Gastrocnemius medialis (tissue), 4 donors: ENCODE measurements at regions not wholly inside any gene's neighbourhood (a gene's known extent, or its start where the extent isn't known, plus 50 kb on each side); places are given as distances from the start of the nearest gene placed in this dataset.

ENCODE experiments used
- ATAC-seq, 2 donors: fragments of 150-250 bp; one replicate each; pipeline ENCODE4 v1.9.1; 2016
- DNase-seq, 2 donors: peaks; one replicate each; pipeline ENCODE4 v3.0.0-alpha.2; 2019
- H3K27ac ChIP-seq, 4 donors: fragments of 200-600 bp; sonication (generic); 1 replicate in 1 of 4; 2 replicates in 3 of 4; pipeline ENCODE4 v1.5.1; 2016 to 2018; ENCODE audit warnings: mild to moderate bottlenecking in 2 of 4, moderate library complexity in 1 of 4
- H3K27me3 ChIP-seq, 3 donors: fragments of 200-600 bp; sonication (generic) in 2 of 3; 1 replicate in 1 of 3; 2 replicates in 2 of 3; pipeline versions ENCODE4 v1.5.1 to v1.6.0; 2016 to 2019; ENCODE audit warnings: mild to moderate bottlenecking in 1 of 3, moderate library complexity in 1 of 3
- H3K36me3 ChIP-seq, 2 donors: fragments of 200-600 bp; sonication (generic) in 1 of 2; one replicate each; pipeline ENCODE4 v1.5.1; 2017 to 2018
- H3K4me1 ChIP-seq, 2 donors: fragments of 200-600 bp; sonication (generic) in 1 of 2; one replicate each; pipeline ENCODE4 v1.5.1; 2016 to 2017; ENCODE audit warnings: mild to moderate bottlenecking in 2 of 2
- H3K4me3 ChIP-seq, 4 donors: fragments of 200-600 bp; sonication (generic) in 3 of 4; 1 replicate in 1 of 4; 2 replicates in 3 of 4; pipeline ENCODE4 v1.5.1; 2016 to 2019; ENCODE audit warnings: mild to moderate bottlenecking in 2 of 4
- H3K9me3 ChIP-seq, 3 donors: fragments of 200-600 bp; sonication (generic) in 2 of 3; 1 replicate in 1 of 3; 2 replicates in 2 of 3; pipeline ENCODE4 v1.5.1; 2016 to 2019
- POLR2A ChIP-seq, 2 donors: fragments of 450-650 bp; IDR thresholded peaks; one replicate each; pipeline ENCODE4 v1.6.1; 2017; ENCODE audit warnings: antibody characterized with exemption in 2 of 2, mild to moderate bottlenecking in 2 of 2, moderate library complexity in 2 of 2
- in situ Hi-C, 4 donors: fragments of 200-750 bp; cut with MboI; loops; one replicate each; pipeline versions ENCODE4 v1.15.0 to v1.8.0; 2017; ENCODE audit warnings: low sequenced_read_pairs in 4 of 4
- intact Hi-C: fragments of 100-400 bp; cut with DNase I; formaldehyde crosslinking; loops from one replicate; pipeline ENCODE4 v1.15.1; 2023; ENCODE audit warnings: low total_unique reads
- TF ChIP-seq, protein P1 (sequence below), 5 experiments: fragments of 450-650 bp in 3 of 5; fragments of 200-600 bp in 2 of 5; sonication (generic) in 2 of 5; IDR thresholded peaks in 4 of 5; conservative IDR thresholded peaks in 1 of 5; 1 replicate in 4 of 5; 2 replicates in 1 of 5; pipeline ENCODE4 v1.5.1; 2016 to 2019; ENCODE audit warnings: antibody characterized with exemption in 5 of 5, mild to moderate bottlenecking in 3 of 5, moderate library complexity in 3 of 5

DNA sequence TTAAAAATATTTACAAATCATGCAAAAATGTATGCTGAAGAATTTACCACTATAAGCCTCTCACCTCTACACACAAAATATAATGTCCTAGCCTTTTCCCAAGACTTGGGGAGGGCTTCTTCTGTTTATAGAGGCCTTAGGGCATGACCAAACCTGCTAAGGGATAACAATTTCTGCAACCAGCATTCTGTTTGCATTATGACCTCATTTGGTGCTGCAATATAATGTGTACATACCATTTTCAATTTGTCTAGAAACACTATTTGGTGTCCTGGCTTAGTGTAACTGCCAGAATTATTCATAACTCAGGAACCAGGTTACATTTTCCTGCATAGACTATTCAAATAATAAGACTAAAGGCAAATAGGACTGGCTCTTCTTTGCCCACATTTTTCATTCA, 446.6 kb upstream of the SORCS1 start:
- Histone ChIP-seq H3K27ac (no peak overlapping the region), H3K36me3 (no peaks in the 10 kb centered on the region), H3K4me1 (no peaks in the 10 kb centered on the region), H3K27me3 (no peaks in the 10 kb centered on the region), H3K4me3 (no peak overlapping the region), H3K9me3 (no peaks in the 10 kb centered on the region)
- ATAC-seq (no peak), DNase-seq (no peak)
- in situ Hi-C loops: no loop called here
- intact Hi-C loops: no loop called here
- TF ChIP-seq POLR2A (IDR thresholded peaks at IDR 0.05): no peak
- TF ChIP-seq, protein P1, sequence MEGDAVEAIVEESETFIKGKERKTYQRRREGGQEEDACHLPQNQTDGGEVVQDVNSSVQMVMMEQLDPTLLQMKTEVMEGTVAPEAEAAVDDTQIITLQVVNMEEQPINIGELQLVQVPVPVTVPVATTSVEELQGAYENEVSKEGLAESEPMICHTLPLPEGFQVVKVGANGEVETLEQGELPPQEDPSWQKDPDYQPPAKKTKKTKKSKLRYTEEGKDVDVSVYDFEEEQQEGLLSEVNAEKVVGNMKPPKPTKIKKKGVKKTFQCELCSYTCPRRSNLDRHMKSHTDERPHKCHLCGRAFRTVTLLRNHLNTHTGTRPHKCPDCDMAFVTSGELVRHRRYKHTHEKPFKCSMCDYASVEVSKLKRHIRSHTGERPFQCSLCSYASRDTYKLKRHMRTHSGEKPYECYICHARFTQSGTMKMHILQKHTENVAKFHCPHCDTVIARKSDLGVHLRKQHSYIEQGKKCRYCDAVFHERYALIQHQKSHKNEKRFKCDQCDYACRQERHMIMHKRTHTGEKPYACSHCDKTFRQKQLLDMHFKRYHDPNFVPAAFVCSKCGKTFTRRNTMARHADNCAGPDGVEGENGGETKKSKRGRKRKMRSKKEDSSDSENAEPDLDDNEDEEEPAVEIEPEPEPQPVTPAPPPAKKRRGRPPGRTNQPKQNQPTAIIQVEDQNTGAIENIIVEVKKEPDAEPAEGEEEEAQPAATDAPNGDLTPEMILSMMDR (IDR thresholded peaks at IDR 0.05 in 4 of 5, conservative IDR thresholded peaks at IDR 0.05 in 1 of 5): no peak

DNA sequence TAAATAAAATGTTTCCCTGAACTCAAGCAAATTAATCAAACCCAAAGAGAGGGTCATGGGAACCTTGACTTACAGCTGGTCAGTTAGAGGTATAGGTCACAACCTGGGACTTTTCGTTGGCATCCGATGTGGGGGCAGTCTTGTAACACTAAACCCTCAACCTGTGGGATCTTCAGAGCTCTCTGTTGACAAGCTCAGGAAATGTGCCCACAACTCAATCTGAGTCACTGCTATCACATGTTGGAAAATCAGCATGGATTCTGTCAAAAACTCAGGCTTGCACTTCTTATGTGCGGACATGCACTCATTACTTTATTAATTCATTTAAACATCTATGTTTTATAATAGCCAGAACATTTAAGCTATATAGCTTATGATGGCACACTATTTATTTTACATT, 424.6 kb upstream of the SORCS1 start:
- Histone ChIP-seq H3K27me3 (no peaks in the 10 kb centered on the region), H3K9me3 (no peaks in the 10 kb centered on the region), H3K27ac (no peak overlapping the region), H3K4me1 (no peaks in the 10 kb centered on the region), H3K36me3 (no peaks in the 10 kb centered on the region), H3K4me3 (no peak overlapping the region)
- no peak for ATAC-seq
- intact Hi-C loops (no loop called here), in situ Hi-C loops (no loop called here)
- DNase-seq: no peak
- TF ChIP-seq POLR2A (IDR thresholded peaks at IDR 0.05): no peak
- TF ChIP-seq, protein P1 (IDR thresholded peaks at IDR 0.05 in 4 of 5, conservative IDR thresholded peaks at IDR 0.05 in 1 of 5): no peak

DNA sequence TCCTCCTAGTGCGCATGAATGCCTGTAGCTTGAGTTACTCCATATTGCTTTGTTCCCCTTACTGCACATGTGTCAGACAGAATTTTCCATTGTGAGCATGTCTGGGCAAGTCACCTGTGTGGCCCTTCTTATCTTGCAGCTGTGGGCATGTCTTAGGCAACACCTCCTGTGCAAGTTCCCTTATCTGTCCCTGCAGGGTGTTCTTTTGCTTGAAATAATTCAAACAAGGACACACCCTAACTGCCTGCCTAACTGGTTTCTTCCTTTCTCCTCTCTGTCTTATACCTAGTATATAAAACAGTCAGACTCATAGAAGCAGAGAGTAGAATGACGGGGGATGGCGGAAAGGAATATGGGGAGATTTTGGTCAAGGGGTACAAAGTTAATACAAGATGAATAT, 421.1 kb upstream of the SORCS1 start:
- H3K27ac ChIP-seq: no peak overlapping the region
- H3K36me3 ChIP-seq: no peaks in the 10 kb centered on the region
- TF ChIP-seq POLR2A (IDR thresholded peaks at IDR 0.05): no peak
- TF ChIP-seq, protein P1 (IDR thresholded peaks at IDR 0.05 in 4 of 5, conservative IDR thresholded peaks at IDR 0.05 in 1 of 5): no peak
- ATAC-seq (no peak), DNase-seq (no peak)
- no peaks in the 10 kb centered on the region for H3K27me3 ChIP-seq
- intact Hi-C loops (no loop called here), in situ Hi-C loops (no loop called here)
- H3K9me3 ChIP-seq: no peaks in the 10 kb centered on the region
- H3K4me3 ChIP-seq: no peak overlapping the region
- H3K4me1 ChIP-seq: no peaks in the 10 kb centered on the region

DNA sequence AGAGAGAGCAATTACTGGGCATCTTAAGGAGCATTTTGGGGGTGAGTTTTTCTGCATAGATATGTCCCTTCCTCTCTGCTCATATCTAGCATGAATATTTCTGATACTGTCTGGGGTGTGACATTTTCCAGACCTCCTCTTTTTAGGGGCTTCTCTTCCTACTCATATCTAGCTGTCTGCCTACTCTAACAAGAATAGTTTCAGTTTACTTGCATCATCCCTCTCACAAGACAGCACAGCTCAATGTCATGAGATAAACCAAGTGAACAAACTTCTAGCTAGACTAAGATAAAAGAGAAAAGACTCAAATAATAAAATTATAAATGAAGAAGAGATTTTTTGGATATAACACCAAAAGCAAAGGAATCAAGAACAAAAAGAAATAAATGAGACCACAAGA, 419.5 kb upstream of the SORCS1 start:
- H3K27me3 ChIP-seq: no peaks in the 10 kb centered on the region
- no peak overlapping the region for H3K4me3 ChIP-seq
- ATAC-seq: no peak
- no peak overlapping the region for H3K27ac ChIP-seq
- intact Hi-C loops (no loop called here), in situ Hi-C loops (no loop called here)
- TF ChIP-seq, protein P1 (IDR thresholded peaks at IDR 0.05 in 4 of 5, conservative IDR thresholded peaks at IDR 0.05 in 1 of 5): no peak
- no peak for TF ChIP-seq POLR2A (IDR thresholded peaks at IDR 0.05)
- H3K9me3 ChIP-seq: no peaks in the 10 kb centered on the region
- H3K36me3 ChIP-seq: no peaks in the 10 kb centered on the region
- no peaks in the 10 kb centered on the region for H3K4me1 ChIP-seq
- no peak for DNase-seq

DNA sequence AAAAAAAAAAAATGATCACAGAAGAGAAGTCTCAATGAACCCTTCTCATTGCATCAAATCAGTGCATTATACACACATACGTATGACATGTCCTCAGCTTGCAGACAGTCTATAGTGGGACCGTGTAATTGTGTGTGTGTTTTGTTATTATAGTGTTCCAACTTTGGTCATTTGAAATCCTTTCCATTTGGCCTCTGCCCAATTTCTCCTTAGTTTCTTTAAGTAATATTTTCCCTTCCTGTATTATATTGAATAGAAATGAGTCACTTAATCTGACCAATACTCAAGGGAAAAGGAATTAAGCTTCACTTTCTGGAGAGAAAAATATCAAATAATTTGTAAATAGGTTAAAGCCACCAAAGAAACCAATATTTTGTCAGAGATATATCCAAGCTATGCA, 415.5 kb upstream of the SORCS1 start:
- TF ChIP-seq, protein P1 (IDR thresholded peaks at IDR 0.05 in 4 of 5, conservative IDR thresholded peaks at IDR 0.05 in 1 of 5): no peak
- TF ChIP-seq POLR2A (IDR thresholded peaks at IDR 0.05): no peak
- DNase-seq: no peak
- Histone ChIP-seq H3K9me3 (no peaks in the 10 kb centered on the region), H3K4me3 (no peak overlapping the region), H3K4me1 (peaks cover 0 to 14% of the 10 kb centered on the region in 2 donors), H3K36me3 (no peaks in the 10 kb centered on the region), H3K27ac (no peak overlapping the region), H3K27me3 (no peaks in the 10 kb centered on the region)
- intact Hi-C loops (no loop called here), in situ Hi-C loops (no loop called here)
- no peak for ATAC-seq
